ENCODE measurements at regions not wholly inside any gene's neighbourhood (a gene's known extent, or its start where the extent isn't known, plus 50 kb on each side); places are given as distances from the start of the nearest gene placed in this dataset.

GRCh38 chr4:102411408-102411807 lies 66.1 kb upstream of the SLC39A8 start:
- no peak for TF ChIP-seq ZFX (IDR thresholded peaks at IDR 0.05; ENCODE audit: borderline replicate concordance)
- TF ChIP-seq CTCF (IDR thresholded peaks at IDR 0.05): no peak
- H3K27ac ChIP-seq: no peak overlapping the region

GRCh38 chr4:102416765-102417164 lies 71.5 kb upstream of the SLC39A8 start:
- no peak overlapping the region for H3K27ac ChIP-seq
- TF ChIP-seq ZFX (IDR thresholded peaks at IDR 0.05; ENCODE audit: borderline replicate concordance): no peak
- TF ChIP-seq CTCF (IDR thresholded peaks at IDR 0.05): no peak

- no peak overlapping the region for H3K27ac ChIP-seq
- no peak for TF ChIP-seq ZFX (IDR thresholded peaks at IDR 0.05; ENCODE audit: borderline replicate concordance)
- TF ChIP-seq CTCF (IDR thresholded peaks at IDR 0.05): peak; percentile 55
These were observed 75.5 kb upstream of the SLC39A8 start for GRCh38 chr4:102420563-102421398.

GRCh38 chr4:102422843-102423242 lies 77.6 kb upstream of the SLC39A8 start:
- no peak overlapping the region for H3K27ac ChIP-seq
- TF ChIP-seq CTCF (IDR thresholded peaks at IDR 0.05): no peak
- TF ChIP-seq ZFX (IDR thresholded peaks at IDR 0.05; ENCODE audit: borderline replicate concordance): no peak

- no peak overlapping the region for H3K27ac ChIP-seq
- TF ChIP-seq ZFX (IDR thresholded peaks at IDR 0.05; ENCODE audit: borderline replicate concordance) (no peak), CTCF (IDR thresholded peaks at IDR 0.05) (no peak)
These were observed 77.8 kb upstream of the NFKB1 start for GRCh38 chr4:102423375-102423774.

GRCh38 chr4:102427371-102427998 lies 73.7 kb upstream of the NFKB1 start:
- TF ChIP-seq CTCF (IDR thresholded peaks at IDR 0.05) (no peak), ZFX (IDR thresholded peaks at IDR 0.05; ENCODE audit: borderline replicate concordance) (no peak)
- no peak overlapping the region for H3K27ac ChIP-seq

- no peak for TF ChIP-seq ZFX (IDR thresholded peaks at IDR 0.05; ENCODE audit: borderline replicate concordance)
- no peak for TF ChIP-seq CTCF (IDR thresholded peaks at IDR 0.05)
- H3K27ac ChIP-seq: no peak overlapping the region
These were observed 73.0 kb upstream of the NFKB1 start for GRCh38 chr4:102428122-102428521.
